ENCODE measurements at regions not wholly inside any gene's neighbourhood (a gene's known extent, or its start where the extent isn't known, plus 50 kb on each side); places are given as distances from the start of the nearest gene placed in this dataset.

GRCh38 chr1:72434070-72434469, 151.7 kb upstream of the NEGR1 start:
- H3K4me1 ChIP-seq, result no peaks in the 10 kb centered on the region
- TF ChIP-seq, protein P1, sequence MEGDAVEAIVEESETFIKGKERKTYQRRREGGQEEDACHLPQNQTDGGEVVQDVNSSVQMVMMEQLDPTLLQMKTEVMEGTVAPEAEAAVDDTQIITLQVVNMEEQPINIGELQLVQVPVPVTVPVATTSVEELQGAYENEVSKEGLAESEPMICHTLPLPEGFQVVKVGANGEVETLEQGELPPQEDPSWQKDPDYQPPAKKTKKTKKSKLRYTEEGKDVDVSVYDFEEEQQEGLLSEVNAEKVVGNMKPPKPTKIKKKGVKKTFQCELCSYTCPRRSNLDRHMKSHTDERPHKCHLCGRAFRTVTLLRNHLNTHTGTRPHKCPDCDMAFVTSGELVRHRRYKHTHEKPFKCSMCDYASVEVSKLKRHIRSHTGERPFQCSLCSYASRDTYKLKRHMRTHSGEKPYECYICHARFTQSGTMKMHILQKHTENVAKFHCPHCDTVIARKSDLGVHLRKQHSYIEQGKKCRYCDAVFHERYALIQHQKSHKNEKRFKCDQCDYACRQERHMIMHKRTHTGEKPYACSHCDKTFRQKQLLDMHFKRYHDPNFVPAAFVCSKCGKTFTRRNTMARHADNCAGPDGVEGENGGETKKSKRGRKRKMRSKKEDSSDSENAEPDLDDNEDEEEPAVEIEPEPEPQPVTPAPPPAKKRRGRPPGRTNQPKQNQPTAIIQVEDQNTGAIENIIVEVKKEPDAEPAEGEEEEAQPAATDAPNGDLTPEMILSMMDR (IDR thresholded peaks at IDR 0.05; ENCODE audit: insufficient read depth in 1 of 2, low read depth in 1 of 2, low read length in 1 of 2, severe bottlenecking in 1 of 2, unreplicated experiment in 1 of 2), result no peak
- H3K27me3 ChIP-seq (replicated peaks; ENCODE audit: control insufficient read depth, insufficient read depth, low read length), result no peaks in the 10 kb centered on the region
- ChIA-PET CTCF (no interaction called here), POLR2A (no interaction called here)
- no peak overlapping the region for H3K4me3 ChIP-seq (ENCODE audit: low read depth, low read length)
- intact Hi-C loops (cut with micrococcal nuclease; ENCODE audit: unreplicated experiment), result no loop called here
- no TSS peak for BruUV-seq (replicated peaks)
- H3K4me3 Mint-ChIP-seq (ENCODE audit: unreplicated experiment), result no peak overlapping the region
- no peaks in the 10 kb centered on the region for H3K9me3 Mint-ChIP-seq (ENCODE audit: unreplicated experiment)
- no peaks in the 10 kb centered on the region for H3K36me3 Mint-ChIP-seq (ENCODE audit: insufficient read depth, unreplicated experiment)
- no peak overlapping the region for H3K27ac Mint-ChIP-seq (ENCODE audit: unreplicated experiment)
- no peak for DNase-seq
- no peaks in the 10 kb centered on the region for H3K36me3 ChIP-seq (ENCODE audit: control insufficient read depth, insufficient read depth, low read length)
- no peaks in the 10 kb centered on the region for H3K9me3 ChIP-seq
- H3K27me3 Mint-ChIP-seq (ENCODE audit: insufficient read depth, unreplicated experiment), result no peaks in the 10 kb centered on the region
- no peaks in the 10 kb centered on the region for H3K4me1 Mint-ChIP-seq (ENCODE audit: low read depth, unreplicated experiment)

DNA sequence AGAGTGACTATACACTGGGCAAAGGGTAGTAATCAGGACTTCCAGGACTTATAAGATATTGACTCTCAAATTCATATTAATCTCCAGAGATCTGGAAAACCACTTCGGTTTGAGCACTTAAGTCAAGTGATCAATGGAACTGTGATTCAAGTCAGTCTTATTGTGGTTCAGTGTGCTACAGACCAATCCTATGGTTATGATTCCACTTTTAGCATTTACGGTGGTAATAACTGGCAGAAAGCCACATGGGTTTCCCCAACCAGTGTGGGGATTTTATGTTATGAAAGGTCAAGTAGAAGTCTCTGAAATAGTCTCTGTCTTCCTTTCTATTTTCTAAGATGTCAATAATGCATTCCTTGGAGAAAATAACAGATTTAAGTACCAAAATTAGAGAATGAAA, 151.3 kb upstream of the NEGR1 start:
- intact Hi-C loops (cut with micrococcal nuclease; ENCODE audit: unreplicated experiment), result no loop called here
- TF ChIP-seq, protein P1 (IDR thresholded peaks at IDR 0.05; ENCODE audit: insufficient read depth in 1 of 2, low read depth in 1 of 2, low read length in 1 of 2, severe bottlenecking in 1 of 2, unreplicated experiment in 1 of 2), result no peak
- Histone ChIP-seq H3K9me3 (no peaks in the 10 kb centered on the region), H3K4me3 (ENCODE audit: low read depth, low read length) (no peak overlapping the region), H3K36me3 (ENCODE audit: control insufficient read depth, insufficient read depth, low read length) (no peaks in the 10 kb centered on the region), H3K27me3 (replicated peaks; ENCODE audit: control insufficient read depth, insufficient read depth, low read length) (no peaks in the 10 kb centered on the region), H3K4me1 (no peaks in the 10 kb centered on the region)
- no peak for DNase-seq
- no peak overlapping the region for H3K4me3 Mint-ChIP-seq (ENCODE audit: unreplicated experiment)
- H3K36me3 Mint-ChIP-seq (ENCODE audit: insufficient read depth, unreplicated experiment), result no peaks in the 10 kb centered on the region
- no TSS peak for BruUV-seq (replicated peaks)
- H3K27me3 Mint-ChIP-seq (ENCODE audit: insufficient read depth, unreplicated experiment), result no peaks in the 10 kb centered on the region
- no peaks in the 10 kb centered on the region for H3K4me1 Mint-ChIP-seq (ENCODE audit: low read depth, unreplicated experiment)
- H3K9me3 Mint-ChIP-seq (ENCODE audit: unreplicated experiment), result no peaks in the 10 kb centered on the region
- no peak overlapping the region for H3K27ac Mint-ChIP-seq (ENCODE audit: unreplicated experiment)
- ChIA-PET POLR2A (no interaction called here), CTCF (no interaction called here)

GRCh38 chr1:72432645-72433267, 150.4 kb upstream of the NEGR1 start:
- no peaks in the 10 kb centered on the region for H3K36me3 Mint-ChIP-seq (ENCODE audit: insufficient read depth, unreplicated experiment)
- no peaks in the 10 kb centered on the region for H3K9me3 ChIP-seq
- no peaks in the 10 kb centered on the region for H3K27me3 Mint-ChIP-seq (ENCODE audit: insufficient read depth, unreplicated experiment)
- CTCF ChIA-PET, result no interaction called here
- H3K9me3 Mint-ChIP-seq (ENCODE audit: unreplicated experiment), result no peaks in the 10 kb centered on the region
- H3K4me1 ChIP-seq, result no peaks in the 10 kb centered on the region
- no peak overlapping the region for H3K4me3 ChIP-seq (ENCODE audit: low read depth, low read length)
- no peak overlapping the region for H3K4me3 Mint-ChIP-seq (ENCODE audit: unreplicated experiment)
- DNase-seq, result no peak
- POLR2A ChIA-PET, result no interaction called here
- H3K27ac Mint-ChIP-seq (ENCODE audit: unreplicated experiment), result no peak overlapping the region
- no peaks in the 10 kb centered on the region for H3K27me3 ChIP-seq (replicated peaks; ENCODE audit: control insufficient read depth, insufficient read depth, low read length)
- H3K36me3 ChIP-seq (ENCODE audit: control insufficient read depth, insufficient read depth, low read length), result no peaks in the 10 kb centered on the region
- H3K4me1 Mint-ChIP-seq (ENCODE audit: low read depth, unreplicated experiment), result no peaks in the 10 kb centered on the region
- no TSS peak for BruUV-seq (replicated peaks)
- intact Hi-C loops (cut with micrococcal nuclease; ENCODE audit: unreplicated experiment), result no loop called here
- TF ChIP-seq, protein P1 (IDR thresholded peaks at IDR 0.05; ENCODE audit: insufficient read depth in 1 of 2, low read depth in 1 of 2, low read length in 1 of 2, severe bottlenecking in 1 of 2, unreplicated experiment in 1 of 2), result no peak
